Activated CD4-positive, alpha-beta T cell treated with anti-CD3 and anti-CD28 coated beads, Interleukin-2, amount 10 ng/mL, durations not matched to agents 24 days and 14 days (primary cell): ENCODE measurements at regions not wholly inside any gene's neighbourhood (a gene's known extent, or its start where the extent isn't known, plus 50 kb on each side); places are given as distances from the start of the nearest gene placed in this dataset.

Source experiments
- DNase-seq: peaks from one replicate; pipeline ENCODE4 v3.0.0; 2022
- H3K27ac Mint-ChIP-seq: one replicate; pipeline ENCODE4 v1.8.0; 2022; ENCODE audit warnings: mild to moderate bottlenecking, mixed read lengths
- H3K27me3 Mint-ChIP-seq: one replicate; pipeline ENCODE4 v1.8.0; 2022; ENCODE audit warnings: mixed read lengths
- H3K36me3 Mint-ChIP-seq: one replicate; pipeline ENCODE4 v1.8.0; 2022; ENCODE audit warnings: low read depth, mild to moderate bottlenecking, mixed read lengths
- H3K4me1 Mint-ChIP-seq: one replicate; pipeline ENCODE4 v1.8.0; 2021; ENCODE audit warnings: mixed read lengths
- H3K4me3 Mint-ChIP-seq: one replicate; pipeline ENCODE4 v1.8.0; 2022; ENCODE audit warnings: mild to moderate bottlenecking, moderate library complexity, mixed read lengths
- H3K9me3 Mint-ChIP-seq: one replicate; pipeline ENCODE4 v1.8.0; 2021; ENCODE audit warnings: mixed read lengths
- intact Hi-C: fragments of 100-400 bp; cut with micrococcal nuclease; formaldehyde crosslinking; loops from one replicate; pipeline ENCODE4 v1.15.1; 2023

DNA sequence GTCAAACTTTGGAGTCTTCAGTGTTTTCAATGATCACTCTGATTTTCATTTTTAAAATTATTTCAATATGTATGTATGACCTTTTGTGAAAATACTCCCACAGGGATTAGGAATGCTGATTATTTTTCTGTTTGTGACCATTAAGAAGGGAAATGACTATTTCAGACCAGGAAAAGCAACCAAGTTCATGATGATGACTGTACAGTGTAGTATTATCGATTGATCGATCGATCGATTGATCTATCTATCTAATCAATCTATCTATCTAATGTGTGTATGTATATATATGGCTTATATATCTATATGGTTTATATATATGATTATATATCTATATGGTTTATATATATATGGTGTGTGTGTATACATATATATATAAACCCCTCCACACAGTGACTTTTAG, 131.5 kb upstream of the VEGFC start:
- Mint-ChIP-seq H3K4me1 (no peaks in the 10 kb centered on the region), H3K4me3 (no peak overlapping the region), H3K36me3 (no peaks in the 10 kb centered on the region), H3K27me3 (no peaks in the 10 kb centered on the region), H3K27ac (no peak overlapping the region), H3K9me3 (no peaks in the 10 kb centered on the region)
- intact Hi-C loops: no loop called here
- DNase-seq: no peak

- no peak overlapping the region for H3K4me3 Mint-ChIP-seq
- H3K4me1 Mint-ChIP-seq: no peaks in the 10 kb centered on the region
- DNase-seq: no peak
- intact Hi-C loops: no loop called here
- H3K36me3 Mint-ChIP-seq: no peaks in the 10 kb centered on the region
- no peaks in the 10 kb centered on the region for H3K27me3 Mint-ChIP-seq
- H3K27ac Mint-ChIP-seq: no peak overlapping the region
- no peaks in the 10 kb centered on the region for H3K9me3 Mint-ChIP-seq
These were observed 133.2 kb upstream of the VEGFC start for GRCh38 chr4:176925962-176926361.

DNA sequence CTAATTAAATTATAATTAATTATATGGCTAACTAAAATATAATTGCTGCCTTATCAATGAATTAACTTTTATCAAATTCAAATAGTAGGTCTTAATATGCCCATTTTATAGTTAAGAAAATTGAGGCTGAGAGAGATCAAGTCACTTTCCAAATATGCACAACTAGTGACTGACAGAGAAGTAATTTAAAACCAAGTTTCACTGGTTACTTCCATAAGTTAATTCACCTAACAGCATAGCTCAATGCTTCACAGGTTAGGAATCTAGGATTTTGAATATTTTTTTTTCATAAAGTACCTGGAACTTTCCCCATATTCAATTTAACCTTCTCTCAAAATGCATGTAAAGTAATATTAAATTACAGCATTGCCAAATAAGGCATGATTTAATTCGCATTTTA, 134.4 kb upstream of the VEGFC start:
- no peaks in the 10 kb centered on the region for H3K9me3 Mint-ChIP-seq
- H3K27ac Mint-ChIP-seq: no peak overlapping the region
- H3K4me1 Mint-ChIP-seq: no peaks in the 10 kb centered on the region
- DNase-seq: no peak
- no peaks in the 10 kb centered on the region for H3K27me3 Mint-ChIP-seq
- intact Hi-C loops: no loop called here
- H3K4me3 Mint-ChIP-seq: no peak overlapping the region
- no peaks in the 10 kb centered on the region for H3K36me3 Mint-ChIP-seq

DNA sequence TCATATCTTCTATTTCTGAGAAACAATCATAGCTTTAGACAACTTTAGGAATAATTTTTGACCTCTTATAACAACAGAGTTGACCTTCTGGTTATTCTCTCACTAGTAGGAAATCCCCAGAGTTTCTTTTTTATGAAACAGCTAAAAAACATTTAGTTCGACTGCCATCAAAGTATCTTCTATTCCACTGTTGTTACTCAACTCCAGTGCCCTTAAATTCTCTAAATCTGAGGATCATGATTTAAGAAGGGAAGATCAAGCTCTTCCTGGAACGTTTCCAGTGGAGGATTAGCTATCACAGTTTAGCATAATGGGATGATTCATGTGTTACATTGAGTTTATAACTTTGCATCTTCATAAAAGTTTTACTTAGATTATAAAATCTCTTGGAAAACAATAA, 134.9 kb upstream of the VEGFC start:
- no peak for DNase-seq
- intact Hi-C loops: no loop called here
- Mint-ChIP-seq H3K9me3 (no peaks in the 10 kb centered on the region), H3K36me3 (no peaks in the 10 kb centered on the region), H3K4me1 (no peaks in the 10 kb centered on the region), H3K4me3 (no peak overlapping the region), H3K27ac (no peak overlapping the region), H3K27me3 (no peaks in the 10 kb centered on the region)

DNA sequence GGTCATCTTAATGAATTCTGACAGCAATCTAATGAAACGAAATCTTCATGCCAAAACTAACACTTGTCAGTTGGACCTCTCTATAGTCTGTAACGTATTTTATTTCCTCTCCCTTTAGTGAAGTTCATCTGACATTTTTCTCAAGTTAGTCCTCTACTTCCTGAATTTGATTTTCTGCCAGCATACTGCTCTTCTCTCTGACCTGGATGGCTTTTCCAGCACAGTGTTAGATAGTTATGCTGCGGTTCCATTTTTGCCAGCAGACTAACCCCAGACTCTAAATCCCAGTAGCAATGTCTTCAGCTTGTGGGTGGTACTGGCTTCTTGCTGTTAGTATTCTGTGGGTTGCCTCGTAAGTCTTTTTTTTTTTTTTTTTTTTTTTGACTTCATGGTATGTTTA, 146.7 kb upstream of the VEGFC start:
- no peak overlapping the region for H3K27ac Mint-ChIP-seq
- DNase-seq: no peak
- H3K27me3 Mint-ChIP-seq: no peaks in the 10 kb centered on the region
- no peaks in the 10 kb centered on the region for H3K9me3 Mint-ChIP-seq
- H3K36me3 Mint-ChIP-seq: no peaks in the 10 kb centered on the region
- intact Hi-C loops: no loop called here
- no peaks in the 10 kb centered on the region for H3K4me1 Mint-ChIP-seq
- no peak overlapping the region for H3K4me3 Mint-ChIP-seq

DNA sequence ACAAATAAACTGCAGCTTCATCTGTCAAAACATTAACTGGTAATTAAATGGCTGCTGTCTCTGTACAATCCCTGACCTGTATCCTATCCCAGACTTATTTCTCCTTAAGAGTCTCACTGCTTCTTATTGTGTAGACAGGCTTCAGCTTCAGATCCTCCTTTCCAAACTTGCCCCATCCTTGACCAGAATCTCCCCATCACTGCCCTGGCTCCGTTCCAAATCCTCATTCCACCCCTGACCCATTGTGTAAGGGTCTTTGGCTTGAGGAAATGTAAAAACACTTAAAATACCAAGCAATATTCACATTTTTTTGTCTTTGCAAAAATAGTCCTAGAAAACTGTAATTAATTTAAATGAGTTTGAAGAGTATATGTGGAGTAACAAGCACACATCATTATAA, 152.6 kb upstream of the VEGFC start:
- H3K36me3 Mint-ChIP-seq: no peaks in the 10 kb centered on the region
- H3K27me3 Mint-ChIP-seq: no peaks in the 10 kb centered on the region
- no peak overlapping the region for H3K4me3 Mint-ChIP-seq
- intact Hi-C loops: no loop called here
- H3K4me1 Mint-ChIP-seq: no peaks in the 10 kb centered on the region
- H3K27ac Mint-ChIP-seq: no peak overlapping the region
- no peaks in the 10 kb centered on the region for H3K9me3 Mint-ChIP-seq
- DNase-seq: no peak

GRCh38 chr4:176949029-176949428, 156.3 kb upstream of the VEGFC start:
- H3K4me1 Mint-ChIP-seq: no peaks in the 10 kb centered on the region
- intact Hi-C loops: no loop called here
- no peak for DNase-seq
- no peak overlapping the region for H3K27ac Mint-ChIP-seq
- no peaks in the 10 kb centered on the region for H3K36me3 Mint-ChIP-seq
- no peaks in the 10 kb centered on the region for H3K27me3 Mint-ChIP-seq
- no peaks in the 10 kb centered on the region for H3K9me3 Mint-ChIP-seq
- no peak overlapping the region for H3K4me3 Mint-ChIP-seq

GRCh38 chr4:176953021-176953420, 160.3 kb upstream of the VEGFC start:
- no peaks in the 10 kb centered on the region for H3K27me3 Mint-ChIP-seq
- H3K4me1 Mint-ChIP-seq: no peaks in the 10 kb centered on the region
- no peak overlapping the region for H3K4me3 Mint-ChIP-seq
- peaks cover 6% of the 10 kb centered on the region for H3K9me3 Mint-ChIP-seq
- H3K36me3 Mint-ChIP-seq: no peaks in the 10 kb centered on the region
- H3K27ac Mint-ChIP-seq: no peak overlapping the region
- DNase-seq: no peak
- intact Hi-C loops: no loop called here

- intact Hi-C loops: no loop called here
- Mint-ChIP-seq H3K27ac (no peak overlapping the region), H3K4me1 (no peaks in the 10 kb centered on the region), H3K27me3 (no peaks in the 10 kb centered on the region), H3K36me3 (no peaks in the 10 kb centered on the region), H3K4me3 (no peak overlapping the region), H3K9me3 (peaks cover 6% of the 10 kb centered on the region)
- DNase-seq: no peak
These were observed 164.8 kb upstream of the VEGFC start for GRCh38 chr4:176957353-176958118.

- H3K9me3 Mint-ChIP-seq: peaks cover 6% of the 10 kb centered on the region
- intact Hi-C loops: no loop called here
- no peaks in the 10 kb centered on the region for H3K36me3 Mint-ChIP-seq
- H3K4me1 Mint-ChIP-seq: no peaks in the 10 kb centered on the region
- no peaks in the 10 kb centered on the region for H3K27me3 Mint-ChIP-seq
- DNase-seq: no peak
- H3K4me3 Mint-ChIP-seq: no peak overlapping the region
- H3K27ac Mint-ChIP-seq: no peak overlapping the region
These were observed 167.3 kb upstream of the VEGFC start for GRCh38 chr4:176959980-176960379.

- DNase-seq: no peak
- intact Hi-C loops: no loop called here
- no peak overlapping the region for H3K4me3 Mint-ChIP-seq
- no peaks in the 10 kb centered on the region for H3K36me3 Mint-ChIP-seq
- no peaks in the 10 kb centered on the region for H3K9me3 Mint-ChIP-seq
- H3K27ac Mint-ChIP-seq: no peak overlapping the region
- H3K27me3 Mint-ChIP-seq: no peaks in the 10 kb centered on the region
- no peaks in the 10 kb centered on the region for H3K4me1 Mint-ChIP-seq
These were observed 170.4 kb upstream of the VEGFC start for GRCh38 chr4:176963121-176963520.

DNA sequence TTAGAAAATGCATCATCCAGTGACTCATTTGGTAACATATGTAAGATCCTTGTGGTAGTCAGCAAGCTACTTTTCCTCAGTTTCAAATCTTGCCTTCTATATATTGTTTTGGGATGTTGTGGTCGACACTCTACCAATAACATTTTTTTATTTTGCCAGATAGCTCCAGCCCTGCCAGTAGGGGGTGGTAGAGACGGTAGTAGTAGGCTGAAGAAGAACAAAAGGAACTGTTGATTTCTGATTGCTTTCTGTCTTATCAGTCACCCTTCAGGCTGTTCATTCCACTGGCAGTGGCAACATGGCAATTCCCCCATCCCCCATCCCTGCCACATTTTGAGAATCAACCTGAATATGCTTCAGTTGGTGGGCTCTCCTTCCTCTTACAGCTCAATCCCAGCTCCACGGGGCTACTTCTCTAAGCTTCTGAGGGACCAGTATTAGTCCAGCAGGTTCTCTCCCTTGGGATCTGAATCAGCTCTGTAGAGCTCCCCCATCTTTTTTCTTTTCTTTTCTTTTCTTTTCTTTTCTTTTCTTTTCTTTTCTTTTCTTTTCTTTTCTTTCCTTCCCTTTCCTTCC, 171.5 kb upstream of the VEGFC start:
- Mint-ChIP-seq H3K9me3 (no peaks in the 10 kb centered on the region), H3K27ac (no peak overlapping the region), H3K4me1 (no peaks in the 10 kb centered on the region), H3K27me3 (no peaks in the 10 kb centered on the region), H3K36me3 (no peaks in the 10 kb centered on the region), H3K4me3 (no peak overlapping the region)
- DNase-seq: no peak
- intact Hi-C loops: no loop called here

DNA sequence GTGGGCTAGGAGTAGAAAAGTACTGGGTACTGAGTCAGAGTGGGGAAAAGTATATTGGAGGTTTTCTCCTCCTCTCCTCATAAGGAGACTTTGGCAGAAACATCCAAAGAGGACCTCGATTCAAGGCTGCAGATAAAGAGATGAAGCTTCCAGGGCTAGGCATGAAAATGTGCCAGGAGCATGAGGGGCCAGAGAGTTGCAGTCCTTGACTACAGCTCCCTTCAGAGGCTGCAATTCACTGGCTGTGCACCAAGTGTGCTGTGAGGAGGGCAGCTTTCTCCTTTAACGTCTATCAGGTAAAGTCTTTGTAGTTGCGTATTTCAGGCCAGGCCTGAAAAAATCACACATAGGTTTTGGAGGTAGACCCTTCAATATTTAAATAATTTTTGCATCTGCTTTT, 174.9 kb upstream of the VEGFC start:
- Mint-ChIP-seq H3K4me3 (no peak overlapping the region), H3K27me3 (no peaks in the 10 kb centered on the region), H3K9me3 (no peaks in the 10 kb centered on the region), H3K36me3 (no peaks in the 10 kb centered on the region), H3K4me1 (no peaks in the 10 kb centered on the region), H3K27ac (no peak overlapping the region)
- intact Hi-C loops: no loop called here
- DNase-seq: no peak

GRCh38 chr4:176968094-176968493, 175.4 kb upstream of the VEGFC start:
- Mint-ChIP-seq H3K27ac (no peak overlapping the region), H3K4me3 (no peak overlapping the region), H3K4me1 (no peaks in the 10 kb centered on the region), H3K27me3 (no peaks in the 10 kb centered on the region), H3K9me3 (no peaks in the 10 kb centered on the region), H3K36me3 (no peaks in the 10 kb centered on the region)
- no peak for DNase-seq
- intact Hi-C loops: no loop called here

GRCh38 chr4:176969011-176969410, 176.3 kb upstream of the VEGFC start:
- Mint-ChIP-seq H3K27me3 (no peaks in the 10 kb centered on the region), H3K36me3 (no peaks in the 10 kb centered on the region), H3K9me3 (no peaks in the 10 kb centered on the region), H3K4me3 (no peak overlapping the region), H3K4me1 (no peaks in the 10 kb centered on the region), H3K27ac (peak overlapping the region; percentile 10)
- intact Hi-C loops: no loop called here
- no peak for DNase-seq
